ENCODE measurements at regions not wholly inside any gene's neighbourhood (a gene's known extent, or its start where the extent isn't known, plus 50 kb on each side); places are given as distances from the start of the nearest gene placed in this dataset.

GRCh38 chr5:72633649-72634048, 126.4 kb upstream of the ZNF366 start:
- Histone ChIP-seq H3K79me2 (ENCODE audit: insufficient read depth, low read length) (no peaks in the 10 kb centered on the region), H3K27ac (ENCODE audit: low read length) (no peak overlapping the region), H3K27me3 (ENCODE audit: insufficient read depth, low read length, poor library complexity) (no peaks in the 10 kb centered on the region), H3K9ac (ENCODE audit: low read depth, low read length) (no peak overlapping the region), H3K4me3 (ENCODE audit: low read depth in 1 of 2, low read length in 2 of 2) (no peak overlapping the region), H3K4me1 (ENCODE audit: insufficient read depth, low read length) (no peaks in the 10 kb centered on the region), H3K9me3 (ENCODE audit: insufficient read depth, low read length, severe bottlenecking) (no peaks in the 10 kb centered on the region), H4K20me1 (ENCODE audit: insufficient read depth, low read length) (no peaks in the 10 kb centered on the region), H3K4me2 (ENCODE audit: insufficient read depth, low read length) (no peak overlapping the region), H3K36me3 (ENCODE audit: insufficient read depth, low read length) (no peaks in the 10 kb centered on the region), H2AFZ (ENCODE audit: low read depth, low read length) (no peak overlapping the region)
- DNase-seq = no peak
- TF ChIP-seq EZH2 (IDR thresholded peaks at IDR 0.05; ENCODE audit: borderline replicate concordance, low read depth, low read length, severe bottlenecking) = no peak
- no peak for TF ChIP-seq CTCF (IDR thresholded peaks at IDR 0.05; ENCODE audit: borderline replicate concordance, extremely low read depth, low read length, poor library complexity, severe bottlenecking)
- ATAC-seq (ENCODE audit: insufficient read depth, low read depth) = no peak

GRCh38 chr5:72633041-72633445, 125.8 kb upstream of the ZNF366 start:
- TF ChIP-seq CTCF (IDR thresholded peaks at IDR 0.05; ENCODE audit: borderline replicate concordance, extremely low read depth, low read length, poor library complexity, severe bottlenecking) (no peak), EZH2 (IDR thresholded peaks at IDR 0.05; ENCODE audit: borderline replicate concordance, low read depth, low read length, severe bottlenecking) (no peak)
- no peaks in the 10 kb centered on the region for H4K20me1 ChIP-seq (ENCODE audit: insufficient read depth, low read length)
- ATAC-seq (ENCODE audit: insufficient read depth, low read depth) (no peak), DNase-seq (no peak)
- H3K9me3 ChIP-seq (ENCODE audit: insufficient read depth, low read length, severe bottlenecking) = no peaks in the 10 kb centered on the region
- no peaks in the 10 kb centered on the region for H3K27me3 ChIP-seq (ENCODE audit: insufficient read depth, low read length, poor library complexity)
- H3K4me2 ChIP-seq (ENCODE audit: insufficient read depth, low read length) = no peak overlapping the region
- no peak overlapping the region for H3K4me3 ChIP-seq (ENCODE audit: low read depth in 1 of 2, low read length in 2 of 2)
- H3K36me3 ChIP-seq (ENCODE audit: insufficient read depth, low read length) = no peaks in the 10 kb centered on the region
- H3K9ac ChIP-seq (ENCODE audit: low read depth, low read length) = no peak overlapping the region
- H2AFZ ChIP-seq (ENCODE audit: low read depth, low read length) = no peak overlapping the region
- H3K79me2 ChIP-seq (ENCODE audit: insufficient read depth, low read length) = no peaks in the 10 kb centered on the region
- H3K27ac ChIP-seq (ENCODE audit: low read length) = no peak overlapping the region
- H3K4me1 ChIP-seq (ENCODE audit: insufficient read depth, low read length) = no peaks in the 10 kb centered on the region

GRCh38 chr5:72630721-72631120, 123.5 kb upstream of the ZNF366 start:
- no peak for ATAC-seq (ENCODE audit: insufficient read depth, low read depth)
- no peaks in the 10 kb centered on the region for H3K36me3 ChIP-seq (ENCODE audit: insufficient read depth, low read length)
- no peak overlapping the region for H3K9ac ChIP-seq (ENCODE audit: low read depth, low read length)
- H3K9me3 ChIP-seq (ENCODE audit: insufficient read depth, low read length, severe bottlenecking) = no peaks in the 10 kb centered on the region
- H3K27ac ChIP-seq (ENCODE audit: low read length) = no peak overlapping the region
- H4K20me1 ChIP-seq (ENCODE audit: insufficient read depth, low read length) = no peaks in the 10 kb centered on the region
- no peak for DNase-seq
- H3K27me3 ChIP-seq (ENCODE audit: insufficient read depth, low read length, poor library complexity) = no peaks in the 10 kb centered on the region
- H2AFZ ChIP-seq (ENCODE audit: low read depth, low read length) = no peak overlapping the region
- no peaks in the 10 kb centered on the region for H3K4me1 ChIP-seq (ENCODE audit: insufficient read depth, low read length)
- TF ChIP-seq CTCF (IDR thresholded peaks at IDR 0.05; ENCODE audit: borderline replicate concordance, extremely low read depth, low read length, poor library complexity, severe bottlenecking) (no peak), EZH2 (IDR thresholded peaks at IDR 0.05; ENCODE audit: borderline replicate concordance, low read depth, low read length, severe bottlenecking) (no peak)
- H3K79me2 ChIP-seq (ENCODE audit: insufficient read depth, low read length) = no peaks in the 10 kb centered on the region
- no peak overlapping the region for H3K4me3 ChIP-seq (ENCODE audit: low read depth in 1 of 2, low read length in 2 of 2)
- no peak overlapping the region for H3K4me2 ChIP-seq (ENCODE audit: insufficient read depth, low read length)

- Histone ChIP-seq H2AFZ (ENCODE audit: low read depth, low read length) (no peak overlapping the region), H3K36me3 (ENCODE audit: insufficient read depth, low read length) (no peaks in the 10 kb centered on the region), H3K9ac (ENCODE audit: low read depth, low read length) (no peak overlapping the region), H3K27me3 (ENCODE audit: insufficient read depth, low read length, poor library complexity) (no peaks in the 10 kb centered on the region), H3K4me3 (ENCODE audit: low read depth in 1 of 2, low read length in 2 of 2) (no peak overlapping the region), H3K79me2 (ENCODE audit: insufficient read depth, low read length) (no peaks in the 10 kb centered on the region), H3K27ac (ENCODE audit: low read length) (no peak overlapping the region), H3K4me1 (ENCODE audit: insufficient read depth, low read length) (no peaks in the 10 kb centered on the region), H3K9me3 (ENCODE audit: insufficient read depth, low read length, severe bottlenecking) (no peaks in the 10 kb centered on the region), H3K4me2 (ENCODE audit: insufficient read depth, low read length) (no peak overlapping the region), H4K20me1 (ENCODE audit: insufficient read depth, low read length) (no peaks in the 10 kb centered on the region)
- no peak for TF ChIP-seq EZH2 (IDR thresholded peaks at IDR 0.05; ENCODE audit: borderline replicate concordance, low read depth, low read length, severe bottlenecking)
- TF ChIP-seq CTCF (IDR thresholded peaks at IDR 0.05; ENCODE audit: borderline replicate concordance, extremely low read depth, low read length, poor library complexity, severe bottlenecking) = no peak
- no peak for DNase-seq
- no peak for ATAC-seq (ENCODE audit: insufficient read depth, low read depth)
Measured at GRCh38 chr5:72630081-72630480, 122.9 kb upstream of the ZNF366 start.
